ENCODE measurements at regions not wholly inside any gene's neighbourhood (a gene's known extent, or its start where the extent isn't known, plus 50 kb on each side); places are given as distances from the start of the nearest gene placed in this dataset.

DNA sequence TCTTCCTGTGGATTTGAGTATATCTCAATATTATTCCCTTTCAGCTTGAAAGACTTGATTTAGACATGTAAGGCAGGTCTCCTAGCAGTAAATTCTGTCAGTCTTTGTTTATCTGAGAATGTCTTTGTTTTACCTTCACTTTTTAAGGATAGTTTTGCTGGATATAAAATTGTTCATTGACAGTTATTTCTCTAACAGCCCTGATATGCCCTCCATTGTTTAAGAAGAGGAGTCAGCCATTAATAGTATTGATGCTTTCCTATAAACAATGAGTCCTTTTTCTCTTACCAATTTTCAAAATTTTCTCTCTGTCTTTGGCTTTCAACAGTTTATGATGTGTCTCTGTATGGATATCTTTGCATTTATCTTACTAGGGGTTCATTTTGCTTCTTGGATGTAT lies 163.5 kb upstream of the ANKRD55 start:
- TF ChIP-seq, protein P1, sequence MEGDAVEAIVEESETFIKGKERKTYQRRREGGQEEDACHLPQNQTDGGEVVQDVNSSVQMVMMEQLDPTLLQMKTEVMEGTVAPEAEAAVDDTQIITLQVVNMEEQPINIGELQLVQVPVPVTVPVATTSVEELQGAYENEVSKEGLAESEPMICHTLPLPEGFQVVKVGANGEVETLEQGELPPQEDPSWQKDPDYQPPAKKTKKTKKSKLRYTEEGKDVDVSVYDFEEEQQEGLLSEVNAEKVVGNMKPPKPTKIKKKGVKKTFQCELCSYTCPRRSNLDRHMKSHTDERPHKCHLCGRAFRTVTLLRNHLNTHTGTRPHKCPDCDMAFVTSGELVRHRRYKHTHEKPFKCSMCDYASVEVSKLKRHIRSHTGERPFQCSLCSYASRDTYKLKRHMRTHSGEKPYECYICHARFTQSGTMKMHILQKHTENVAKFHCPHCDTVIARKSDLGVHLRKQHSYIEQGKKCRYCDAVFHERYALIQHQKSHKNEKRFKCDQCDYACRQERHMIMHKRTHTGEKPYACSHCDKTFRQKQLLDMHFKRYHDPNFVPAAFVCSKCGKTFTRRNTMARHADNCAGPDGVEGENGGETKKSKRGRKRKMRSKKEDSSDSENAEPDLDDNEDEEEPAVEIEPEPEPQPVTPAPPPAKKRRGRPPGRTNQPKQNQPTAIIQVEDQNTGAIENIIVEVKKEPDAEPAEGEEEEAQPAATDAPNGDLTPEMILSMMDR (IDR thresholded peaks at IDR 0.05), result no peak
- TF ChIP-seq POLR2A (IDR thresholded peaks at IDR 0.05), result no peak

DNA sequence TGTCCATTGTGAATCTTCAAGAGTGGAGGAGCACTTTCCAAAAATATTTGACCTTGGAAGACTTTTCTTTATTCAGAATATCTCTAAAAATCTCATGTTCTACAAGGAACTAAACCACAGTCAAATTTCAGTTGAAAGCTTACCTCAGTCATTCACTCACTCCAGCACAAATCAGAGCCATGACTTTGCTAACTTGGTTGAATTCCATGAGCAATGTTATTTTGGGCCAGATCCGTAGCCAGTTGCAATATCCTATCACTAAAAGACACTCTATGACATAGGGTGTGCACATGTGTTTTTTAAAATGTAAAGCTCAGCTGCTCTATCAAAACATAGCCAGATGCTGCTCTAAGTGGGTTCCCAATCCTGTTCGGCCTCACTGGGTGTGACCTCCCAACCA lies 156.1 kb upstream of the ANKRD55 start:
- H3K4me3 ChIP-seq, result no peak overlapping the region
- no peaks in the 10 kb centered on the region for H3K4me1 ChIP-seq
- H3K36me3 ChIP-seq, result no peaks in the 10 kb centered on the region
- no peak for DNase-seq
- no peaks in the 10 kb centered on the region for H3K9me3 ChIP-seq
- no peak for TF ChIP-seq POLR2A (IDR thresholded peaks at IDR 0.05)
- TF ChIP-seq, protein P1 (IDR thresholded peaks at IDR 0.05), result no peak
- H3K27me3 ChIP-seq, result no peaks in the 10 kb centered on the region
- no peak overlapping the region for H3K27ac ChIP-seq

More for the DNA sequence above, 163.5 kb upstream of the ANKRD55 start:
- Histone ChIP-seq H3K9me3 (peaks cover 0 to 9% (median 0%) of the 10 kb centered on the region in 4 donors), H3K27me3 (no peaks in the 10 kb centered on the region), H3K4me1 (no peaks in the 10 kb centered on the region), H3K4me3 (no peak overlapping the region), H3K27ac (no peak overlapping the region), H3K36me3 (no peaks in the 10 kb centered on the region)
- no peak for DNase-seq

- no peak for DNase-seq
- Histone ChIP-seq H3K9me3 (no peaks in the 10 kb centered on the region), H3K27ac (no peak overlapping the region), H3K36me3 (no peaks in the 10 kb centered on the region), H3K27me3 (no peaks in the 10 kb centered on the region), H3K4me3 (no peak overlapping the region), H3K4me1 (no peaks in the 10 kb centered on the region)
- no peak for TF ChIP-seq POLR2A (IDR thresholded peaks at IDR 0.05)
- TF ChIP-seq, protein P1 (IDR thresholded peaks at IDR 0.05), result no peak
These were observed 155.3 kb upstream of the ANKRD55 start for GRCh38 chr5:56388229-56388985.

DNA sequence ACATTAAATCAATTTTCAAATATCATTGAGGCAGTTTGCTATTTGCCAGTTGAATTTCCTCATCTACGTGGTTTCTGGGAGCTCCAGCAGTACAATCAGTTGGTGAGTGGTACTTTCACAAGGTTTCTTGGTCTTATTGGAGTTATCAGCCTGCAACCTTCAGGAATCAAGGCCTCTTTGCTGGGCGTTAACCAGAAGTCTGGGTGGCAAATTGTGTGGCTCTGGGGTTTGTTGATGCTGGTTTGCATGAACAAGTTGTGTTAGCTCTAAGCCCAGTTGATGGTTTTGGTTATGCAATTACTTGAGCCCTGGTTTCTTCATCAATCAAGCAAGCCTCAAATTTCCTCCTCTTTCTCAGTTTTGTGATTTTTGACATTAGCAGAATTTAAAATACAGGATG lies 152.9 kb upstream of the ANKRD55 start:
- no peak overlapping the region for H3K4me3 ChIP-seq
- H3K27ac ChIP-seq, result no peak overlapping the region
- H3K36me3 ChIP-seq, result no peaks in the 10 kb centered on the region
- TF ChIP-seq POLR2A (IDR thresholded peaks at IDR 0.05), result no peak
- TF ChIP-seq, protein P1 (IDR thresholded peaks at IDR 0.05), result no peak
- no peak for DNase-seq
- H3K9me3 ChIP-seq, result no peaks in the 10 kb centered on the region
- no peaks in the 10 kb centered on the region for H3K27me3 ChIP-seq
- H3K4me1 ChIP-seq, result no peaks in the 10 kb centered on the region

- no peak for TF ChIP-seq POLR2A (IDR thresholded peaks at IDR 0.05)
- TF ChIP-seq, protein P1 (IDR thresholded peaks at IDR 0.05), result no peak
- DNase-seq, result no peak
- Histone ChIP-seq H3K9me3 (no peaks in the 10 kb centered on the region), H3K4me3 (no peak overlapping the region), H3K4me1 (no peaks in the 10 kb centered on the region), H3K27ac (no peak overlapping the region), H3K36me3 (no peaks in the 10 kb centered on the region), H3K27me3 (no peaks in the 10 kb centered on the region)
These were observed 151.1 kb upstream of the ANKRD55 start for GRCh38 chr5:56384186-56384585.
